Liver (tissue), 8 donors: ENCODE measurements at regions not wholly inside any gene's neighbourhood (a gene's known extent, or its start where the extent isn't known, plus 50 kb on each side); places are given as distances from the start of the nearest gene placed in this dataset.

ENCODE experiments used
- DNase-seq: peaks from one replicate; pipeline ENCODE4 v3.0.0-alpha.2; 2017; ENCODE audit warnings: low spot score
- H3K27ac ChIP-seq, 2 donors: one replicate each; pipeline ENCODE4 v1.7.0; 2013; ENCODE audit warnings: inconsistent platforms in 2 of 2, low read length in 2 of 2, control low read depth in 1 of 2, low read depth in 1 of 2, mild to moderate bottlenecking in 1 of 2
- H3K27me3 ChIP-seq, 4 donors: one replicate each; pipeline versions ENCODE4 v1.6.1 to v1.7.0; 2013; ENCODE audit warnings: low read length in 3 of 4, inconsistent platforms in 1 of 4, mild to moderate bottlenecking in 1 of 4, moderate library complexity in 1 of 4; ENCODE audit not compliant: control insufficient read depth in 4 of 4, insufficient read depth in 4 of 4
- H3K36me3 ChIP-seq, 4 donors: one replicate each; pipeline versions ENCODE4 v1.6.1 to v1.7.0; 2013; ENCODE audit warnings: low read length in 3 of 4, mild to moderate bottlenecking in 3 of 4, low read depth in 1 of 4, moderate library complexity in 1 of 4; ENCODE audit not compliant: control insufficient read depth in 4 of 4, insufficient read depth in 3 of 4
- H3K4me1 ChIP-seq, 4 donors: one replicate each; pipeline versions ENCODE4 v1.6.1 to v1.7.0; 2013; ENCODE audit warnings: low read length in 3 of 4, mild to moderate bottlenecking in 3 of 4, moderate library complexity in 1 of 4; ENCODE audit not compliant: control insufficient read depth in 4 of 4, insufficient read depth in 4 of 4
- H3K4me3 ChIP-seq, 3 donors: one replicate each; pipeline versions ENCODE4 v1.6.1 to v1.7.0; 2013; ENCODE audit warnings: low read length in 3 of 3, control low read depth in 1 of 3, low read depth in 1 of 3, mild to moderate bottlenecking in 1 of 3
- H3K9ac ChIP-seq, 2 donors: one replicate each; pipeline ENCODE4 v1.7.0; 2013; ENCODE audit warnings: low read length in 2 of 2, mild to moderate bottlenecking in 2 of 2, moderate library complexity in 2 of 2, control low read depth in 1 of 2, low read depth in 1 of 2
- H3K9me3 ChIP-seq, 4 donors: one replicate each; pipeline versions ENCODE4 v1.6.1 to v1.7.0; 2013; ENCODE audit warnings: low read length in 3 of 4; ENCODE audit not compliant: control insufficient read depth in 4 of 4
- CTCF ChIP-seq: fragments of 150-350 bp; IDR thresholded peaks from 2 replicates; pipeline ENCODE4 v1.5.1; 2017; ENCODE audit warnings: improper control_type of control experiment, low read depth, low read length; ENCODE audit not compliant: missing input control
- FOXA1 ChIP-seq: IDR thresholded peaks from 2 replicates; pipeline ENCODE4 v1.6.1; 2016; ENCODE audit warnings: antibody characterized with exemption
- FOXA2 ChIP-seq: IDR thresholded peaks from 2 replicates; pipeline ENCODE4 v1.6.1; 2016; ENCODE audit warnings: antibody characterized with exemption
- HNF4A ChIP-seq, 2 donors: conservative IDR thresholded peaks; 2 replicates each; pipeline ENCODE4 v1.6.1; 2016; ENCODE audit warnings: antibody characterized with exemption in 2 of 2, mild to moderate bottlenecking in 2 of 2
- MAX ChIP-seq: IDR thresholded peaks from 2 replicates; pipeline ENCODE4 v1.6.1; 2016; ENCODE audit warnings: antibody characterized with exemption
- NR2F2 ChIP-seq: IDR thresholded peaks from 2 replicates; pipeline ENCODE4 v1.6.1; 2016; ENCODE audit warnings: antibody characterized with exemption
- RXRA ChIP-seq, 2 donors: IDR thresholded peaks; 2 replicates each; pipeline ENCODE4 v1.6.1; 2017 to 2018; ENCODE audit warnings: antibody characterized with exemption in 2 of 2, mild to moderate bottlenecking in 1 of 2
- SP1 ChIP-seq: IDR thresholded peaks from 2 replicates; pipeline ENCODE4 v1.6.1; 2018; ENCODE audit warnings: antibody characterized with exemption, mild to moderate bottlenecking
- TAF1 ChIP-seq: conservative IDR thresholded peaks from 2 replicates; pipeline ENCODE4 v1.6.1; 2016; ENCODE audit warnings: antibody characterized with exemption, mild to moderate bottlenecking
- YY1 ChIP-seq: IDR thresholded peaks from 2 replicates; pipeline ENCODE4 v1.6.1; 2016; ENCODE audit warnings: antibody characterized with exemption, mild to moderate bottlenecking
- WGBS: extraction: QIAGEN DNeasy Blood & Tissue Kit; methylation state at CpG from one replicate; pipeline ENCODE4 v1.1.7; 2013; 5-methylcytosine and 5-hydroxymethylcytosine counted together
- donor health status: healthy.
- donor health status: healthy.
- donor health status: healthy.
- donor health status: healthy.
- donor health status: healthy.

- 78% methylated on average over 6 of the region's 6 CpGs for WGBS
- Histone ChIP-seq H3K9ac (no peak overlapping the region), H3K9me3 (no peaks in the 10 kb centered on the region), H3K36me3 (no peaks in the 10 kb centered on the region), H3K27me3 (no peaks in the 10 kb centered on the region), H3K27ac (no peak overlapping the region), H3K4me1 (peaks cover 0 to 5% (median 4%) of the 10 kb centered on the region in 4 donors), H3K4me3 (no peak overlapping the region)
- TF ChIP-seq CTCF (no peak), NR2F2 (no peak), SP1 (no peak), MAX (no peak), FOXA2 (no peak), YY1 (no peak), FOXA1 (no peak), RXRA (IDR thresholded peaks at IDR 0.05) (no peak)
- DNase-seq, result no peak
Measured at GRCh38 chr11:133733631-133734030, 111.7 kb downstream of the SPATA19 start.

- Histone ChIP-seq H3K9ac (no peak overlapping the region), H3K36me3 (no peaks in the 10 kb centered on the region), H3K4me1 (peaks cover 0 to 5% (median 4%) of the 10 kb centered on the region in 4 donors), H3K9me3 (no peaks in the 10 kb centered on the region), H3K27me3 (no peaks in the 10 kb centered on the region), H3K27ac (no peak overlapping the region), H3K4me3 (no peak overlapping the region)
- DNase-seq, result no peak
- no peak for TF ChIP-seq CTCF
- TF ChIP-seq HNF4A (conservative IDR thresholded peaks at IDR 0.05), result peak in 1 of 2 donors; percentile 11
- WGBS, result 51% methylated on average over 10 of the region's 10 CpGs
Measured at GRCh38 chr11:133732109-133732674, 113.1 kb downstream of the SPATA19 start.

GRCh38 chr11:133727774-133728173 is 117.5 kb downstream of the SPATA19 start:
- TF ChIP-seq YY1 (no peak), CTCF (no peak), TAF1 (no peak), FOXA1 (no peak)
- Histone ChIP-seq H3K9me3 (no peaks in the 10 kb centered on the region), H3K27ac (no peak overlapping the region), H3K4me3 (no peak overlapping the region), H3K4me1 (peaks cover 0 to 5% (median 4%) of the 10 kb centered on the region in 4 donors), H3K27me3 (peaks cover 0 to 3% (median 0%) of the 10 kb centered on the region in 4 donors), H3K36me3 (no peaks in the 10 kb centered on the region), H3K9ac (no peak overlapping the region)
- no peak for DNase-seq
- 77% methylated on average over 8 of the region's 8 CpGs for WGBS
